CD14-positive monocyte (primary cell): ENCODE measurements at regions not wholly inside any gene's neighbourhood (a gene's known extent, or its start where the extent isn't known, plus 50 kb on each side); places are given as distances from the start of the nearest gene placed in this dataset.

ENCODE experiments used
- DNase-seq, 3 donors: peaks; one replicate each; pipeline ENCODE4 v3.0.0-alpha.2; 2011 to 2022
- H2AFZ ChIP-seq: 2 replicates; pipeline ENCODE4 v1.6.0; 2012; ENCODE audit warnings: mild to moderate bottlenecking, low read depth, low read length, inconsistent platforms; ENCODE audit not compliant: insufficient read depth, poor library complexity, severe bottlenecking
- H3K27ac ChIP-seq, 2 donors: 1 replicate in 1 of 2; 2 replicates in 1 of 2; pipeline ENCODE4 v1.5.1; 2012 to 2013; ENCODE audit warnings: low read length in 2 of 2, control low read depth in 1 of 2, inconsistent platforms in 1 of 2, low read depth in 1 of 2, mild to moderate bottlenecking in 1 of 2
- H3K27me3 ChIP-seq, 2 donors: one replicate each; pipeline versions ENCODE4 v1.6.0 to v1.6.1; 2011 to 2013; ENCODE audit warnings: low read length in 2 of 2; ENCODE audit not compliant: control insufficient read depth in 2 of 2, insufficient read depth in 2 of 2
- H3K36me3 ChIP-seq, 2 donors: replicated peaks in 1 of 2; 1 replicate in 1 of 2; 2 replicates in 1 of 2; pipeline versions ENCODE4 v1.5.1 to v1.6.1; 2012 to 2013; ENCODE audit warnings: low read length in 2 of 2, control low read depth in 1 of 2, inconsistent platforms in 1 of 2, mild to moderate bottlenecking in 1 of 2; ENCODE audit not compliant: insufficient read depth in 2 of 2, control insufficient read depth in 1 of 2
- H3K4me1 ChIP-seq, 2 donors: 1 replicate in 1 of 2; 2 replicates in 1 of 2; pipeline versions ENCODE4 v1.5.1 to v1.6.1; 2012 to 2013; ENCODE audit warnings: low read length in 2 of 2, control low read depth in 1 of 2, inconsistent platforms in 1 of 2, mild to moderate bottlenecking in 1 of 2, moderate library complexity in 1 of 2; ENCODE audit not compliant: insufficient read depth in 2 of 2, control insufficient read depth in 1 of 2
- H3K4me2 ChIP-seq: replicated peaks from 2 replicates; pipeline ENCODE3; 2012; ENCODE audit warnings: low read length, moderate library complexity, mild to moderate bottlenecking; ENCODE audit not compliant: poor library complexity, severe bottlenecking; ENCODE audit errors: extremely low read depth
- H3K4me3 ChIP-seq, 3 experiments: fragments of 200-600 bp in 1 of 3; sonication (generic) in 1 of 3; replicated peaks in 1 of 3; 1 replicate in 2 of 3; 2 replicates in 1 of 3; pipeline ENCODE4 v1.5.1; 2011 to 2013; ENCODE audit warnings: low read length in 3 of 3, mild to moderate bottlenecking in 3 of 3, control low read depth in 2 of 3, low read depth in 2 of 3, inconsistent platforms in 1 of 3, moderate library complexity in 1 of 3
- H3K79me2 ChIP-seq: 2 replicates; pipeline ENCODE4 v1.6.0; 2012; ENCODE audit warnings: mild to moderate bottlenecking, control low read depth, inconsistent platforms, low read length, moderate library complexity; ENCODE audit not compliant: insufficient read depth
- H3K9ac ChIP-seq: 2 replicates; pipeline ENCODE4 v1.6.0; 2017; ENCODE audit warnings: low read length, mild to moderate bottlenecking; ENCODE audit not compliant: insufficient read depth, poor library complexity, severe bottlenecking
- H3K9me3 ChIP-seq, 2 donors: replicated peaks in 1 of 2; 1 replicate in 1 of 2; 2 replicates in 1 of 2; pipeline versions ENCODE4 v1.5.1 to v1.6.1; 2012 to 2013; ENCODE audit warnings: low read length in 2 of 2, control low read depth in 1 of 2; ENCODE audit not compliant: control insufficient read depth in 1 of 2, insufficient read depth in 1 of 2
- H4K20me1 ChIP-seq: 2 replicates; pipeline ENCODE4 v1.6.0; 2012; ENCODE audit warnings: mild to moderate bottlenecking, low read length, control low read depth, moderate library complexity; ENCODE audit not compliant: insufficient read depth
- H3K27ac Mint-ChIP-seq, 7 donors: one replicate each; pipeline ENCODE4 v1.8.0; 2020; ENCODE audit warnings: mild to moderate bottlenecking in 7 of 7, mixed read lengths in 7 of 7, moderate library complexity in 6 of 7, inconsistent platforms in 2 of 7
- H3K27me3 Mint-ChIP-seq, 3 donors: one replicate each; pipeline ENCODE4 v1.8.0; 2021 to 2022; ENCODE audit warnings: low read depth in 3 of 3, mild to moderate bottlenecking in 3 of 3, mixed read lengths in 3 of 3, moderate library complexity in 3 of 3, inconsistent platforms in 1 of 3
- H3K36me3 Mint-ChIP-seq, 2 donors: one replicate each; pipeline ENCODE4 v1.8.0; 2020; ENCODE audit warnings: mixed read lengths in 2 of 2, inconsistent platforms in 1 of 2, mild to moderate bottlenecking in 1 of 2
- H3K4me1 Mint-ChIP-seq: one replicate; pipeline ENCODE4 v1.8.0; 2020; ENCODE audit warnings: mild to moderate bottlenecking, mixed read lengths
- H3K4me3 Mint-ChIP-seq, 2 donors: one replicate each; pipeline ENCODE4 v1.8.0; 2020; ENCODE audit warnings: mild to moderate bottlenecking in 2 of 2, mixed read lengths in 2 of 2, moderate library complexity in 1 of 2
- H3K9me3 Mint-ChIP-seq, 7 donors: one replicate each; pipeline ENCODE4 v1.8.0; 2020 to 2022; ENCODE audit warnings: mixed read lengths in 7 of 7, mild to moderate bottlenecking in 6 of 7, moderate library complexity in 6 of 7, inconsistent platforms in 2 of 7
- WGBS: methylation state at CpG from one replicate; pipeline ENCODE4 v1.1.5; 2013; ENCODE audit warnings: missing lambda C conversion rate; ENCODE audit not compliant: insufficient coverage; 5-methylcytosine and 5-hydroxymethylcytosine counted together
- intact Hi-C, 2 donors: fragments of 100-400 bp; cut with micrococcal nuclease; formaldehyde crosslinking; loops; one replicate each; pipeline versions ENCODE4 v1.15.0 to v1.15.1; 2023
- TF ChIP-seq, protein P1 (sequence below): fragments of 200-600 bp; IDR thresholded peaks from one replicate; pipeline ENCODE4 v1.8.0; 2022; ENCODE audit warnings: antibody characterized with exemption, mild to moderate bottlenecking

DNA sequence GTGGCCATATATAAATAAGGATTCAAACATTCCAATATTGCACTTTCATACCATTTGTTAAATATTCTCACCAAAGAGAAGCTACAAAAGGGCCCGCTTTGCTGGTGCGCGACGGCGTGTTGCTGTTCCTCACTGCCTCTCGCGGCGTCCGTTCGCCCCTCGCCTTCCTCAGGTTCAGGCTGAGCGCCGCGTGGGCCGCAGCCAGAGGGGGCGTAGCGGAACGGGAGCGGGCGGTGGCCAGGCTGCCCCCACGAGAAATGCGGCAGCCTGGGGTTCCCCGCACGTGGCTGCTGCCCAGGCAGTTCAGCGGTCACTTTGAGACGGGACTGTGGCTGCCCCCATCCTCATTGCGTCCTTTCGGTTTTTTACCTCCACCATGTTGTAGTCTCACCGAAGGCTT, 67.3 kb upstream of the VWDE start:
- no peak for DNase-seq
- H3K4me3 ChIP-seq = no peak overlapping the region
- H3K4me3 Mint-ChIP-seq = no peak overlapping the region

DNA sequence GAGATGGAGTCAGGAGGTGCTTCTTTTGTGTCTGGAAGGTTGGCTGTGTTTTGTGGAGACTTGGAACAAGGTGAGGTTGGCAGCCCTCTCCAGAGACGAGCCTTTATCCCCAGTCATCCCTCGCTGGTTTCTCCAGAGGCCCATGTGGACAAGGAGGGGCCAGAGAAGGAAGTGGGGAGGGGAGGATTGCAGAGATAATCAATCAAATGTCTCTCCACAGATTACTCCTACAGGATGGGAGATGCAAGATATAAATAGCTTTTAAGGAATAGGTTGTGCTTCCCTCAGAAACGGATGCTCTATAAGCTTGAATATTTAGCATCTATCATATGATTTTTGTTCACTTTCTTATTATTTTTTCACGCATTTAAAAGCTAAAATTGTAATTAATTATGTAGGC, 70.4 kb upstream of the VWDE start:
- no peaks in the 10 kb centered on the region for H3K36me3 Mint-ChIP-seq
- H3K27me3 Mint-ChIP-seq = peaks cover 0 to 3% (median 0%) of the 10 kb centered on the region in 3 donors
- Histone ChIP-seq H3K36me3 (no peaks in the 10 kb centered on the region), H3K4me2 (no peak overlapping the region), H3K79me2 (no peaks in the 10 kb centered on the region), H3K27ac (no peak overlapping the region), H3K4me3 (no peak overlapping the region), H4K20me1 (no peaks in the 10 kb centered on the region), H2AFZ (no peak overlapping the region), H3K9me3 (peaks cover 0 to 3% of the 10 kb centered on the region in 2 donors), H3K9ac (no peak overlapping the region), H3K4me1 (no peaks in the 10 kb centered on the region), H3K27me3 (no peaks in the 10 kb centered on the region)
- H3K4me1 Mint-ChIP-seq = no peaks in the 10 kb centered on the region
- H3K27ac Mint-ChIP-seq = peak overlapping the region in 1 of 7 donors; percentile 65
- H3K9me3 Mint-ChIP-seq = peaks cover 0 to 6% (median 0%) of the 10 kb centered on the region in 7 donors
- TF ChIP-seq, protein P1, sequence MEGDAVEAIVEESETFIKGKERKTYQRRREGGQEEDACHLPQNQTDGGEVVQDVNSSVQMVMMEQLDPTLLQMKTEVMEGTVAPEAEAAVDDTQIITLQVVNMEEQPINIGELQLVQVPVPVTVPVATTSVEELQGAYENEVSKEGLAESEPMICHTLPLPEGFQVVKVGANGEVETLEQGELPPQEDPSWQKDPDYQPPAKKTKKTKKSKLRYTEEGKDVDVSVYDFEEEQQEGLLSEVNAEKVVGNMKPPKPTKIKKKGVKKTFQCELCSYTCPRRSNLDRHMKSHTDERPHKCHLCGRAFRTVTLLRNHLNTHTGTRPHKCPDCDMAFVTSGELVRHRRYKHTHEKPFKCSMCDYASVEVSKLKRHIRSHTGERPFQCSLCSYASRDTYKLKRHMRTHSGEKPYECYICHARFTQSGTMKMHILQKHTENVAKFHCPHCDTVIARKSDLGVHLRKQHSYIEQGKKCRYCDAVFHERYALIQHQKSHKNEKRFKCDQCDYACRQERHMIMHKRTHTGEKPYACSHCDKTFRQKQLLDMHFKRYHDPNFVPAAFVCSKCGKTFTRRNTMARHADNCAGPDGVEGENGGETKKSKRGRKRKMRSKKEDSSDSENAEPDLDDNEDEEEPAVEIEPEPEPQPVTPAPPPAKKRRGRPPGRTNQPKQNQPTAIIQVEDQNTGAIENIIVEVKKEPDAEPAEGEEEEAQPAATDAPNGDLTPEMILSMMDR = no peak
- no CpG with 5 or more reads among the region's 4 CpGs for WGBS
- no peak for DNase-seq
- H3K4me3 Mint-ChIP-seq = no peak overlapping the region
- intact Hi-C loops = no loop called here

More for the DNA sequence above, 67.3 kb upstream of the VWDE start:
- Mint-ChIP-seq H3K9me3 (peaks cover 0 to 6% (median 0%) of the 10 kb centered on the region in 7 donors), H3K36me3 (no peaks in the 10 kb centered on the region), H3K27me3 (peaks cover 0 to 3% (median 0%) of the 10 kb centered on the region in 3 donors), H3K4me1 (no peaks in the 10 kb centered on the region), H3K27ac (no peak overlapping the region)
- H3K79me2 ChIP-seq = no peaks in the 10 kb centered on the region
- no peaks in the 10 kb centered on the region for H3K27me3 ChIP-seq
- 94% methylated on average over 24 of the region's 29 CpGs for WGBS
- TF ChIP-seq, protein P1 = no peak
- no peaks in the 10 kb centered on the region for H3K4me1 ChIP-seq
- no peak overlapping the region for H3K4me2 ChIP-seq
- no peak overlapping the region for H2AFZ ChIP-seq
- intact Hi-C loops = no loop called here
- no peaks in the 10 kb centered on the region for H3K36me3 ChIP-seq
- H4K20me1 ChIP-seq = no peaks in the 10 kb centered on the region
- no peak overlapping the region for H3K27ac ChIP-seq
- H3K9ac ChIP-seq = no peak overlapping the region
- peaks cover 0 to 3% of the 10 kb centered on the region in 2 donors for H3K9me3 ChIP-seq
